HFF-Myc (cell line): ENCODE measurements at regions not wholly inside any gene's neighbourhood (a gene's known extent, or its start where the extent isn't known, plus 50 kb on each side); places are given as distances from the start of the nearest gene placed in this dataset.

Experiments used
- DNase-seq: peaks from one replicate; pipeline ENCODE4 v3.0.0-alpha.2; 2011; ENCODE audit warnings: low read depth; ENCODE audit errors: extremely low read depth
- H3K4me3 ChIP-seq: replicated peaks from 2 replicates; pipeline ENCODE4 v1.5.1; 2011; ENCODE audit warnings: low read depth, mild to moderate bottlenecking, control low read depth, low read length
- TF ChIP-seq, protein P1 (sequence below): IDR thresholded peaks from 2 replicates; pipeline ENCODE4 v1.5.1; 2012; ENCODE audit warnings: mild to moderate bottlenecking, low read depth, low read length, control low read depth; ENCODE audit errors: missing control alignments

DNA sequence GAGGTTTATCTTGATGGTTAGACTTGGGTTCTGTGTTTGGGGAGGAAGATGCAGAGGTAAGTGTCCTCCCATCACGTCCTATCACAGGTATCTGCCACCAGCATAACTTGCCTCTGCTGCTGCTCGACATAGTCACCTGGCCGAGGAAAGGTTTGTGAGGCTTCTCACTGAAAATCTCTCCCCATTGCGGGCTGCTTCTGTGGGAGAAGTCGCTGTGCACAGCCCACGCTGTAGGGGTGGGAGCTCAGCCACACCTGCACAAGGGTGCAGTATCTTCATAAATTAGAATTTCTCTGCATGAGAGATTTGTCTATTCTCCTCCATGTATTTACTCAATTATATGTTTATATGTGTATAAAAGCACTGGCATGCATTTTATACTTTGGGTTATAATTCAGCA is 415.7 kb upstream of the MYT1L start:
- TF ChIP-seq, protein P1, sequence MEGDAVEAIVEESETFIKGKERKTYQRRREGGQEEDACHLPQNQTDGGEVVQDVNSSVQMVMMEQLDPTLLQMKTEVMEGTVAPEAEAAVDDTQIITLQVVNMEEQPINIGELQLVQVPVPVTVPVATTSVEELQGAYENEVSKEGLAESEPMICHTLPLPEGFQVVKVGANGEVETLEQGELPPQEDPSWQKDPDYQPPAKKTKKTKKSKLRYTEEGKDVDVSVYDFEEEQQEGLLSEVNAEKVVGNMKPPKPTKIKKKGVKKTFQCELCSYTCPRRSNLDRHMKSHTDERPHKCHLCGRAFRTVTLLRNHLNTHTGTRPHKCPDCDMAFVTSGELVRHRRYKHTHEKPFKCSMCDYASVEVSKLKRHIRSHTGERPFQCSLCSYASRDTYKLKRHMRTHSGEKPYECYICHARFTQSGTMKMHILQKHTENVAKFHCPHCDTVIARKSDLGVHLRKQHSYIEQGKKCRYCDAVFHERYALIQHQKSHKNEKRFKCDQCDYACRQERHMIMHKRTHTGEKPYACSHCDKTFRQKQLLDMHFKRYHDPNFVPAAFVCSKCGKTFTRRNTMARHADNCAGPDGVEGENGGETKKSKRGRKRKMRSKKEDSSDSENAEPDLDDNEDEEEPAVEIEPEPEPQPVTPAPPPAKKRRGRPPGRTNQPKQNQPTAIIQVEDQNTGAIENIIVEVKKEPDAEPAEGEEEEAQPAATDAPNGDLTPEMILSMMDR = no peak
- no peak overlapping the region for H3K4me3 ChIP-seq
- no peak for DNase-seq

DNA sequence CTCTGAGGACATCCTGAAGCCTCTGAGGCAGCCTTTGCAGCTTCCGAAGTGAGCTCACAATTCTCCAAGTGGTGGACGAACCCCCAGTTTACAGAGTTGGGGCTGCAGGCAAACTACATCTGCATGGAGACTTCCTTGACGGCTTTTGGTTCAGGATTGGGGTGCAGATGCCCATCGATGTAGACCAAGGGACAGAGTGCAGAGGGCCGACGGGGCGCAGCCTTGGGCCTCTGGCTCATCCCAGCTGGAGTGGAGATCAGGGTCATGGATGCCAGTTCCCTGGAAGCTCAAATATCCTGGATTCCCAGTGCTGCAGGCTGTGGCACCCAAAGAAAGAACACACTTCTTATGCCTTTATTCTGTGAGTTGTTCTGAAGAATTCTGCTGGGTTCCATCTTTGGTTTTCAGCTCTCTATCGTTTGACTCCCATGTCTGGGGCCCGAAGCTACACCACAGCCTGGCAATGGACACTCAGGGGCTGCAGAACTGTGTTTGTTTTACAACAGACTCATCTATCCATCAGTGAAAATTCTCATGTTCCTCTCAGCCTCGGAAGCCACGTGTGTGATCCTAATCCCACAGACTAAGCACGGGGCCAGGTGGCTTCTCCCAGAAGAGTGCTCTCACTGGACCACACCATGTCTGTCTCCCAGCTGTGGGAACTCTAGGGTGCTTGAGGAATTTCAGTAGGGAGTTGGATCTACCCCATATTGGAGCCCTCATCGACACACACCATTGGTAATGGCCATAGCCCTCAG is 414.1 kb upstream of the MYT1L start:
- TF ChIP-seq, protein P1 = no peak
- no peak overlapping the region for H3K4me3 ChIP-seq

DNA sequence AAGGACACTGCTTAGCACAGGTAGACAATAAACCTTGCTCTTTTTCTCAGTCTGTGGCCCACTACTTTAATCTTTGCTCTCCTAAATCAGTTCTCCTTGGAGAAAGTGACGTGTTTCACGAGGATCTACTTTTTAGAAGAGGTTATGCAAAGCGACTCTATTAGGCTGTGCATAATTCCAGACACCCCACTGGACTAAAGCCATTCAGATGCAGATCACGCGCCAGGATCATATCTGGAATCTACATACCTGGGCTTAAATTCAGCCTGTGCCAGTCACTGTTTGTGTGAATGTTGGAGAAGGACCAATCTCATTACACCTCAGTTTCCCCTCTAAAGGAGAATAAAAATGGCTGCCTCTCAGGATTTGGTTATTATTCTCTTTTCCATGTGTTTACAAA is 413.0 kb upstream of the MYT1L start:
- no peak for DNase-seq
- TF ChIP-seq, protein P1 = no peak
- no peak overlapping the region for H3K4me3 ChIP-seq

More for the DNA sequence above, 414.1 kb upstream of the MYT1L start:
- no peak for DNase-seq

DNA sequence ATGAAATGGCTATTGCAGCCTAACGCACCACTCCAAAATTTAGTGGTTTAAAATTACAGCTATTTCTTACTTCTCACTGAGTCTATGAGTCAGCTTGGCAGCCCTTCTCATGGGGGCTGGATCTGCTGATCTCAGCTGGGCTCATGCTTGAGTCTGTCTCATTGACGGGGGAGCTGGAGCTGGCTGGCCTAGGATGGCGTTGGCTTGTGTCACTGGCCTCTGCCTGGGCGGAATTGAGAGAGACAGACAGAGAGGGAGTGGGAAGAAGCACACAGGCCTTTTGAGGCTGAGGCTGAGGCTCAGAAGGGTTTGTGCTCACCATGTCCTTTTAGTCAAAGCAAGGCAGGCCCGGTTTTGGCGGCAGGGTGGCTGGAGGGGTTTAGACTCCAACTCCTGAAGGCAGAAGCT is 412.1 kb upstream of the MYT1L start:
- no peak overlapping the region for H3K4me3 ChIP-seq
- TF ChIP-seq, protein P1 = no peak
- DNase-seq = no peak

DNA sequence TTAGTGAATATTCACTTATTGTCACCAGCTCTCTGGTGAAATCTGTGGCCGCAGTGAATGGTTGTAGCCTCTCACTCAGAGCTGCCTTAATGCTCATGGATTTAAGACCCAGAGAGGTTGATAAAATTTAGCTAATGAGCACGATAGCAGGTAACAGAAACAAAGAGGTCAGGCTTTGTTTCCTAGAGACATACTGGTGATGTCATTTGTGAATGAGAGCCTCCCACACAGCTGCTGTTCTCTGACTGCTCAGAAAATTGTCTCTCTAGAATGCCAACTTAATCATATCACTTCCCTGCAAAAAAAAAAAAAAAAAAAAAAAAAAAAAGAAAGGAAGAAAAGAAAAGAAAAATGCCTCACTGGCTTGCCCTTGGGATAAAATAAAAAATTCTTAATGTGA is 411.7 kb upstream of the MYT1L start:
- no peak overlapping the region for H3K4me3 ChIP-seq
- DNase-seq = no peak
- TF ChIP-seq, protein P1 = no peak

DNA sequence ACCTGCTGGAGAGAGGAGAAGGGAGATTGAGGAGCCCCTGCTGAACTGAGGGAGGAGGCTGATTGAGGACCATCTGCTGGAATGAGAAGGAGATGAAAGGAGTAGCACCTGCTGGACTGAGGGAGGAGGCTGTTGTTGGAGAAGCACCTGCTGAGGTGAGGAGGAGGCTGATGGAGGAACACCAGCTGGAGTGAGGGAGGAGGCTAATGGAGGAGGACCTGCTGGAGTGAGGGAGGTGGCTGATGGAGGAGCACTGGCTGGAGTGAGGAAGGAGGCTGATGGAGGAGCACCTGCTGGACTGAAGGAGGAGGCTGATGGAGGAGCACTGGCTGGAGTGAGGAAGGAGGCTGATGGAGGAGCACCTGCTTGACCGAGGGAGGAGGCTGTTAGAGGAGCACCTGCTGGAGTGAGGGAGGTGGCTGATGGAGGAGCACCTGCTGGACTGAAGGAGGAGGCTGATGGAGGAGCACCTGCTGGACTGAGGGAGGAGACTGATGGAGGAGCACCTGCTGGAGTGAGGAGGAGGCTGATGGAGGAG is 409.2 kb upstream of the MYT1L start:
- TF ChIP-seq, protein P1 = no peak
- no peak for DNase-seq
- H3K4me3 ChIP-seq = no peak overlapping the region
